ENCODE measurements at regions not wholly inside any gene's neighbourhood (a gene's known extent, or its start where the extent isn't known, plus 50 kb on each side); places are given as distances from the start of the nearest gene placed in this dataset.

- TF ChIP-seq CTCF (IDR thresholded peaks at IDR 0.05; ENCODE audit: control extremely low read depth, extremely low read depth, low read depth, missing control alignments), result no peak
- ChIA-PET POLR2A (no interaction called here), CTCF (interaction anchor here (0.7 kb wide), 1 partner anchor 12 kb away, joined by 3 read pairs; no protein-coding TSS in a partner anchor)
- no peak for DNase-seq (ENCODE audit: extremely low spot score)
Measured at GRCh38 chr1:175894581-175894980, 151.2 kb upstream of the TNR start.

GRCh38 chr1:175893192-175893591 is 149.8 kb upstream of the TNR start:
- DNase-seq (ENCODE audit: extremely low spot score), result no peak
- no peak for TF ChIP-seq CTCF (IDR thresholded peaks at IDR 0.05; ENCODE audit: control extremely low read depth, extremely low read depth, low read depth, missing control alignments)
- CTCF ChIA-PET, result no interaction called here
- POLR2A ChIA-PET, result no interaction called here

GRCh38 chr1:175892686-175893085 is 149.3 kb upstream of the TNR start:
- TF ChIP-seq CTCF (IDR thresholded peaks at IDR 0.05; ENCODE audit: control extremely low read depth, extremely low read depth, low read depth, missing control alignments), result no peak
- ChIA-PET POLR2A (no interaction called here), CTCF (no interaction called here)
- DNase-seq (ENCODE audit: extremely low spot score), result no peak

GRCh38 chr1:175891783-175892309 is 148.5 kb upstream of the TNR start:
- TF ChIP-seq CTCF (IDR thresholded peaks at IDR 0.05; ENCODE audit: control extremely low read depth, extremely low read depth, low read depth, missing control alignments), result no peak
- no peak for DNase-seq (ENCODE audit: extremely low spot score)
- ChIA-PET CTCF (no interaction called here), POLR2A (no interaction called here)

GRCh38 chr1:175890958-175891357 is 147.6 kb upstream of the TNR start:
- no peak for TF ChIP-seq CTCF (IDR thresholded peaks at IDR 0.05; ENCODE audit: control extremely low read depth, extremely low read depth, low read depth, missing control alignments)
- CTCF ChIA-PET, result no interaction called here
- no peak for DNase-seq (ENCODE audit: extremely low spot score)
- POLR2A ChIA-PET, result no interaction called here

GRCh38 chr1:175889848-175890247 is 146.5 kb upstream of the TNR start:
- no peak for TF ChIP-seq CTCF (IDR thresholded peaks at IDR 0.05; ENCODE audit: control extremely low read depth, extremely low read depth, low read depth, missing control alignments)
- ChIA-PET POLR2A (no interaction called here), CTCF (no interaction called here)
- DNase-seq (ENCODE audit: extremely low spot score), result no peak

GRCh38 chr1:175888996-175889395 is 145.6 kb upstream of the TNR start:
- ChIA-PET POLR2A (no interaction called here), CTCF (interaction anchor here (1.2 to 2.0 kb wide), 4 partner anchors 9 to 858 kb away, joined by 3 to 13 read pairs (median 6); no protein-coding TSS in a partner anchor)
- DNase-seq (ENCODE audit: extremely low spot score), result no peak
- TF ChIP-seq CTCF (IDR thresholded peaks at IDR 0.05; ENCODE audit: control extremely low read depth, extremely low read depth, low read depth, missing control alignments), result no peak

All from GM10248 (cell line).